Activated CD4-positive, CD25-positive, alpha-beta regulatory T cell (primary cell): ENCODE measurements at regions not wholly inside any gene's neighbourhood (a gene's known extent, or its start where the extent isn't known, plus 50 kb on each side); places are given as distances from the start of the nearest gene placed in this dataset.
"Not testable (repeated sequence)": the region's sequence is repeated elsewhere in the genome, so short reads cannot be mapped to it uniquely, and the experiment has no call there.

Source experiments
- DNase-seq, 4 experiments: peaks; one replicate each; lab custom pipeline; 2025; lab: John Stamatoyannopoulos, UW

DNA sequence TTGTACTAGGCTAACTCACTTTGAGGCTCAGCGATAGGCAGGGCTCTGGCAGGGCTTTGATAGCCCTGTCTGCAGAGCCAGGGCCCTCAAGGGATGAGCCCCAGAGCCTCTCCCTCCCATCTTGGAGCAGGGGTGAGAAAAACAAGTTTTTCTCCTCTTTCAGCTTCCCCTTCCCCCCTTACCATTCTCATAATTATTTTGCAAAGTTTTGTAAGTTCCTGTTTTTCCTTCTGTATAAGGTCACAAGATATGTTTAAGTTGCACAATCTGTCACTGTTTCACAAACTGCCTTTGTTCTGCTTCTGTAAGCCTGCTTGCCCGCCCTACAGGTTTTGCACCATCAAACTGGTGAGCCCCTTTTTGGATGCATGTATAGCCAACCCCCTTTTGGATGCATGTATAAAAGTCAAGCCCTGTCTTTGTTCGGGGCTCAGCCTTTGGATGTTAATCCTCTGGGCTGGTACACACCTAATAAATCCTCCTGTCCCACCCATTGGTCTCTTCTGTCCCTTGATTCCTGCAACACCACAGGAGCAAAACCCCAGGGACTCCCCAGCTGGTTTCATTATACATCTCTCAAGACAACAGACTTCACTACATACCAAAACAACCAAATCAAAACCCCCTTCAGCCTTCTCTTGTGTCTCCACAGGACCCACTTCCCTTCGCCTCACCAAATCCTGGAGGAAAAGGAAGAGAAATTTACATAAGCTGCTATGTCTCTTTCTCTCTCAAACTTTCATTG, 52.5 kb upstream of the RESF1 start:
- no peak for DNase-seq

DNA sequence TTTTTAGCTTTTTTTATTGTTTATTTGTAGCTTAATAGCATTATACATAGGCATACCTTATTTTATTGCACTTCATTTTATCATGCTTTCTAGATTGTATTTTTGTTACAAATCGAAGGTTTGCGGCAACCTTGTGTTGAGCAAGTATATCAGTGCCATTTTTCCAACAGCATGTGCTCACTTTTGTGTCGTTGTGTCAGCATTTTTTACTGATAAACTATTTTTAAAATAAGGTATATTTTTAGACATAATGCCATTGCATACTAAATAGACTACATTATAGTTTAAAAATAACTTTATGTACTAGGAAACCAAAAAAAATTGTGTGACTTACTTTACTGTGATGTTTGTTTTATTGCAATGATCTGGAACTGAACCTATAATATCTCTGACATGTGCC, 56.2 kb upstream of the RESF1 start:
- DNase-seq: no peak

DNA sequence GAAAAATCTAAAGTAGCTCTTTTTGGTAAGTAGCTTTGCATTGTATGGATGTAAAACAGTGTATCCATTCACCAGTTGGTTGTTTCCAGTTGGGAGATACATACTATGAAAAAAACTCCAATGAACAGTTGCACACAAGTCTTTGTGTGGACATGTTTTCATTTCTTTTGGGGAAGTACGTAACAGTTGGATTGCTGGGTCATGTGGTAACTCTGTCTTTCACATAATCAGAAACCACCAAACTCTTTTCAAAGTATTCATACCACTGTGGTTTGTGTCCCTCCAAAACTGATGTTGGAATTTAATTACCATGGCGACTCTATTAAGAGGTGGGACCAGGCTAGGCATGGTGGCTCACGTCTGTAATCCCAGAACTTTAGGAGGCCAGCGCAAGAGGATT, 58.9 kb upstream of the RESF1 start:
- DNase-seq: no peak

DNA sequence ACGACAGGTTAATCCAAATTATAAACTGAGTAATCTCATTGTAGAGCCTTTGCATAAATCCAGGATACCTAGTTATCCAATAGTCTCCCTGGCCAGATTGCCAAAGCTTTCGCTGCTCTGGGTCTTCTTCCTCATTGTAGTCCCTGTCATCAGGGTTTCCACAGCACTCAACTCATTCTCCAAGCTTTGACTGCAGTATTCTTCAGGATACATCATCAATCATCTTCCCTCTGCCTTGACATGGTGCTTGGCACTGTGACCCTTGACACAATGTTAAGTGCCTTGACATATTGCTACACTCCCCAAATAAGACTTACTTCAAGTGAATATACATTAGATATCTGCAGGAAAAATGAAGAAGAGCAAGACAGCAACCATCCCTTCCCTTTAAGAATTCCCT, 60.1 kb upstream of the RESF1 start:
- no peak for DNase-seq

DNA sequence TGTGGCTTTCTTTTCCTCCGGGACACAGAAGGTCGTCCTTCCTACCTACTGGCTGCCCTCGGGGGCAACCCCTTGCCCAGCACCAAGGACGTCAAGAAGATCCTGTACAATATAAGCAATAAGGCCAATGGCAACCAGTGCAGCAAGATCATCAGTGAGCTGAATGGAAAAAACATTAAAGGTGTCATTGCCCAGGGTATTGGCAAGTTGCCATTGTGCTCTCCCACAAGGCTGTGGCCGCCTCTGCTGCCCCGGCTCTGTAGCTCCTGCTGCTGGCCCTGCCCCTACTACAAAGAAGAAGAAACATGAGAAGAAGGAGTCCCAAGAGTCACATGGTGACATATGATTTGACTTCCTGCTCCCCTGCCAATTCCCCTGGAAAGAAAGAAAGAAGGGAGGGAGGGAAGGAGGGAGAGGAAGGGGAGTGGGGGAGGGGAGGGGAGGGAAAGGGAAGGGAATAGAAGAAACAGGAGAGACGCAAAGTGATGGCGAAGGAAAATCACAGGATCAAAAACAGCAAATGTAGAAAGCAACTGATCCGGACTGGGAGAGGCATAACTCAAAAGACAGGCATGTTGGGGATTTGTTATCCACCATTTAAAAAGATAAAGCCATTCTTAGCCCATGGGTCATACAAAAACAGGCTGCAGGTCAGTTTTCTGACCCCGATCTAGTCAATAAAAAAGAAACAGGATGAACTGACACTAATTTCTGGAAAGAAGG, 61.3 kb upstream of the RESF1 start:
- DNase-seq: no peak

DNA sequence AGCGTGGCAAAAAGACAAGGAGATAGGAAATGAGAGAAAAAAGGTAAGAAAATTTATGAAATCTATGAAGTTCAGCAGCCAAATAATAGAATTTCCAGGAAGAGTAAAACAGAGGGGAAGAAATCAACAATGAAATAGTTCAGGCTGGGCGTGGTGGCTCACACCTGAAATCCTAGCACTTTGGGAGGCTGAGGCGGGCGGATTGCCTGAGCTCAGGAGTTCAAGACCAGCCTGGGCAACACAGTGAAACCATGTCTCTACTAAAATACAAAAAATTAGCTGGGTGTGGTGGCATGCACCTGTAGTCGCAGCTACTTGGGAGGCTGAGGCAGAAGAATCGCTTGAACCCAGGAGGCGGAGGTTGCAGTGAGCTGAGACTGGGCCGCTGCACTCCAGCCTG, 62.1 kb upstream of the RESF1 start:
- not testable (repeated sequence) for DNase-seq

DNA sequence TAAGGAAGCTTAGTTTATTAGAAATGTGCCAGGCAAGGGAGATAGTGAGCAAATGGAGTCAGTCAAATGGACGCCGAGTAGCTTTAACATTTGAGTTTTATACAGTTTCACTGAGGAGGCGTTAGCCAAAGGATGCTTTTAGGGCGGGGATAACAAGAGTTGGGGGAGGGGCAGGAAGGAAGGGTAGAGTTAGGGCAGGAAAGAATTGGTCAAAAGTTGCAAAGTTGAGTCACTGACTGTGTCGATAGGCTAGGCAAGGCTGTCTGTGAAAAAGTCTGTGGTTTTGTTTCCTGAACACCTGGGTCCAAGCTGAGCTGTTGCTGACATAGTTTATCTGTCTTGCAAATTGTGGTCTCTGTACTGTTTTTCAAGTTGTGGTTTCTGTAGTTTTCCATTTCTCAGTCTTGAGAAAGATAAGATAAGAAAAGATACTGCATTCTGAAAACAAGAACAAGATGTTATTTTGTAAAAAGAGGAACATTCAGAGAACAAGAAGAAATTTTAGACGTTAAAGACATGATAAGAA, 62.6 kb upstream of the RESF1 start:
- DNase-seq: peak; percentile 51 to 69 (median 66)

DNA sequence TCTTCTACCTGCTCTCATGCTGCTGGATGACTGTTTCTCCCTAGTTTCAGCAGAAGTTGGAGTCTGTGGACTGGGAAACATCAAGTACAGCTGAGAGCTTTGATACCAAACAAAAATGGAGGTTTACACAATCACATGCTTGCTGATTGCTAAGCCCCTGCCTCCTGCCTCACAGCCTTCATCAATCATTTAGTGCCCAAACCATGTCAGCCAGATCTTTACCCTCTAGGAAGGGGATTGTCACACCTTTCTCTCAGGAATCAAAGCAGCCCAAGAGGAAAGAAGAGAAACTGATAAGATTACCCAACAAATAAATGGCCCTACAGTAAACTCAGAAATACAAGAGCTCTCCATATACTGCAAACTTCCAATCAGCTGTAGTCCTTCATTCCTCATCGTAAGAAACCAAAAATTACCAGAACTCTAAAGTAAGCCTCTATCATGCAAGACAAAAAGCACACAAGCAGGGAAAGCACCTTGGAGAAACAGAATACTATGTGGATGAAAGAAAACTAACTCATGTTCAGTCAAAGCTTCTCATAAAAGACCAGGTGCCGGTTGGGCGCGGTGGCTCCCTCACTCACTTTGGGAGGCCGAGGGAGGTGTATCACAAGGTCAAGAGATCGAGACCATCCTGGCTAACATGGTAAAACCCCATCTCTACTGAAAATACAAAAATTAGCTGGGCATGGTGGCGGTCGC, 63.6 kb upstream of the RESF1 start:
- no peak for DNase-seq

DNA sequence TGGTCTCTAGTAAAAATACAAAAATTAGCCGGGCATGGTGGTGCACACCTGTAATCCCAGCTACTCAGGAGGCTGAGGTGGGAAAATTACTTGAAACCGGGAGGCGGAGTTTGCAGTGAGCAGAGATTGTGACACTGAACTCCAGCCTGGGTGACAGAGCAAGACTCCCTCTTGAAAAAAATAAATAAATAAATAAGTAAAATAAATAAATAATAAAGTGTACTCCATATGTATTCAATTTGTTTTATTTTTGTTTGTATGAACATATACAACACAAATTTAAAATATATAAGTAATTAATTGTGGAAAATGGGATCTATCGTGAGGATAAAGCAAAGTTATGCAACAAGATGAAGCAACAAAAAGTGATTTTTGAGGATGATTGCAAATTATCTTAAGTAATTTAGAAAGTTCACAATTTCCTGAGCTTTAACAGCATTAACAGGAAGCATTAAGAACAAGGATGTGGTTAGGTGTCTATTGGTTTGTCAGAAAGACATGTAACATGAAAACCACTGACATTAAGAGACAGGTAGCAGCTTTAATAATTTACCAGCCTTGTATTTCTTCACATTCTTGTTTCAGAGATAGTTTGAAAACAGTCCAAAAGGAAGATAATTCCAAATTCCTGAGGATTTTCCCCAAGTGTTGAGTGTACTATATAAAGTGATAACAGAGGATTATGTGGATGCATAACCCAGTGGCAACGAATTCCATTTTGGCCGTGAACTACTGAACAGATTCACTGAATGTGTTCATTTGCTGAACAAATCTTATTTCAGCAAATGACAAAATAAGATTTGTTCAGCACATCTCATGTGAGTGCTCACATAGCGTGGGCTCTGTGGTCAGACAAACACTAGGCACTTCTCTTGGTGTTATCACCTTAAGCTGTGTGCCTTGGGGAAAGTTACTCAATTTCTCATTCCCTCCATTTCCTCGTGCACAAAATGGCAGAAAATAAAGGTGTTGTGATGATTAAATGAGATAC, 68.6 kb upstream of the RESF1 start:
- DNase-seq: no peak

DNA sequence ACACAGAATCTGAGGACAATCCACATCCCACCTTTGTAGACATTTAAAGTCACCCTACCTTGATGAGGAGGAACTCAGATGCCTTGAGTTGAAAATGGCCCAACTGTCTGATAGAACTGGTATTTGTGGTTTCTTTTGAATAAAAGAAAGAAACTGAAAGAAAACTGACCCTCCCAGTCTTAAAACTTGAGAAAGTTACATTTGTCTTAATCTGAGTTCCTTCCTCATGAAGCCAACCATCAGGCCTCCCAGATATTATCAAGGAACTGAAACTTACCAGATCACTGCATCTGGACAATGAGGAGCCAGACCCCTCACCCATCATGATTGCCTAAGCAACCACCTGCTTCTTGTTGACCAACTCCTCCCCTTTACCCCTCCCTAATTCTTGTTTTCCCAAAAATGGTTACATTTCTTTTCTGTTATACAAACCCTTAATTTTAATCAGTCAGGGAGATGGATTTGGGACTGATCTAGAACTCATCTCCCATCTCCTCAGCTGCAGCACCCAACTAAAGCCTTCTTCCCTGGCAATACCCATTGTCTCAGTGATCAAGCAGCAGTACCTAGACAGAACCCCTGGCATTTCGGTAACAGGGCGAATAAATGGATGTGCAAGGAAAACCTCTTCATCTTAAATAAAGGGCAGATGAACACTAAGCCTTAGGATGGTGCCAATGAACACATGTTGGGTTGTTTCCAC, 72.0 kb upstream of the RESF1 start:
- DNase-seq: no peak

DNA sequence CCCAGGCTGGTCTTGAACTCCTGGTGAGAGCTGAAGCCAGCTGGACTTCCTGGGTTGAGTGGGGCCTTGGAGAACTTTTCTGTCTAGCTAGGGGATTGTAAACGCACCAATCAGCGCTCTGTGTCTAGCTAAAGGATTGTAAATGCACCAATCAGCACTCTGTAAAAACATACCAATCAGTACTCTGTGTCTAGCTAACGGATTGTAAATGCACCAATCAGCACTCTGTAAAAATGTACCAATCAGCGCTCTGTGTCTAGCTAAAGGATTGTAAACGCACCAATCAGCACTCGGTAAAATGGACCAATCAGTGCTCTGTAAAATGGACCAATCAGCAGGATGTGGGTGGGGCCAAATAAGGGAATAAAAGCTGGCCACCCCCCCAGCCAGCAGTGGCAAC, 76.5 kb upstream of the RESF1 start:
- not testable (repeated sequence) for DNase-seq

DNA sequence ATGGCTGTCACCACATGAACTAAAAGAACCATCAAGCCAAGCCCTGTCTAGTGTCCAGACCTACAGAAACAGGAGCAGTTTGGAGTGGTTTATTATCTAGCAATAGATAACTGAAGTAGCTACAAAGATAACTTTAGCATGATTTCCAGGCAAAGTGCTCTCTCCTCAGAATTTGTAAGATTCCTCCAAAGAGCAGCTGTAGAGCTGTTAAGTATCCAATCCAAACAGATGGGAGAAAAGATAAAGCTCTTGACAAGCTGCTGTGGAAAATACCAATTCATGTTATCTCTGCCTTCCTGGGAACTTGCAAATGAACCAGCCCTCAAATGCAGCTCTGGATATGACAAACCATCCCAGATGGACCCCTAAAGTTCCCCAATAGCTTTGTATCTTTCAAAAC, 78.9 kb upstream of the RESF1 start:
- DNase-seq: no peak

DNA sequence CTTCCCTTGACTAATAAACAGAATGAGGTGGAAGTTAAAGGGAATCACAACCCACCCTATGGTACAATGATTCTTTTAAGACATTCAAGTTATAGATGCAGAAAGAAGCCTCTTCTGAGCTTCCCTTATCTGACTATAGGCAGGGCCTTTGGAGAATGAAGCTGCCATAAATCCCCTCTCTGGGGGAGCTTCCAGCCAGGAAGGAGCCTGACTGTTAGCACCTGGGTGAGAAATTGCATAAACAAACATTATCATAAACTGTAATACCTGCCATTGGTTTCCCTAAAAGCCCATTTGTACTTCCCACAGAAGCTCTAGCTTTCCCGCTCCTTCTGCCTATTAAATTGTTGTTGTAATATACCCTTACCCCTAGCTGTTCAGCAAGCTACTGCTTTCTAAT, 81.3 kb upstream of the RESF1 start:
- no peak for DNase-seq

DNA sequence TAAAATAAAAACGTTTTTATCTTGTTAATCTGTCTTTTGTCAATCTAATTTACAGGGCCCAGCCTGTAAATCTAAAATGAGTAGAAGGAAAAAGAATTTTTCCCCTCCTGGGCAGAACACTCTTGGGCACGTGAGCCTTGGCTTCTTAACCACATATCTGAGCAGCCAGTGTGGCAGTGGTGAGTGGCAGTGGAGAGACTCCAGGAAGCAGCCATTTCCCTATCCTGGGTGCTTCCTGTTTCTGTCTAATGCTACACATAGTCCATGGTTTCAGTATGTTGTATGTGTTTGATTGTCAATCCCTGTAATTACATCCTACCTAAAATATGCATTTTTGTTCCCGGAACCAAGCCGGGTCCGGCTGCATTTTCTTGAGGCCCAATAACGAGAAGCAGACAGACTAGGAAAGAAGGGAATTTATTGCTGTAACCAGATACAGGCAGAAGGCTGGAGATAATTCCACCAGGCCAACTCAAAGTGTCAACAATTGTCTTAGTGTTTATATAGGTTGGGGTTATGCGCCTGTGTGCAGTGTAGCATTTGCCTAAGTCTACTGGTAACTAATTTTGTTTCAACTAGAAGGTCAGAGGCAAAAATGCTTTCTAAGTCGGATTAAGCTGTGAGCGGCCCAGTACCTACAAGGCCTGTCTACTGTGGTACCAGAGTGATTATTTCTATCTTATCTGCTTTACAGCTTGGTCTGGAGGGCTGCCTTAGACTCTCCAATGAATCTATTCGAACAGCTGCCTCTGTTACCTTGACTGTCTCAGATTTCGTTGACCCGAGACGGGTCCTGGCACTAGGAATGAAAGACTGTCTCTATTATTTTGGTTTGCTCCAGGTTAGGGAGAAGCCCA, 82.4 kb upstream of the RESF1 start:
- DNase-seq: no peak

DNA sequence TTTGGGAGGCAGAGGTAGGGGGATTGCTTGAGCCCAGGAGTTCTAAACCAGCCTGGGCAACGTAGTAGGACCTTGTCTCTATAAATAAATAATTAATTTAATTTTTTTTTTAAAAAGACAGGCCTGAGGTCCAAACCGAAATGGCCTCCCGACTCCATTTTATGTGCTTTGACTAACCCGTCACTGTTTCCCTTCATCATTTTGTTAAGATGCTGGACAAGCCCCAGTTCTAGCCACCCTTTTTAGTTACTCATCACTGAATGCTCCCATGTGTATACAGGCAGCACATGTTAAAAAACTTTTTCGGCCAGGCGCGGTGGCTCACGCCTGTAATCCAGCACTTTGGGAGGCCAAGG, 83.6 kb upstream of the RESF1 start:
- no peak for DNase-seq

DNA sequence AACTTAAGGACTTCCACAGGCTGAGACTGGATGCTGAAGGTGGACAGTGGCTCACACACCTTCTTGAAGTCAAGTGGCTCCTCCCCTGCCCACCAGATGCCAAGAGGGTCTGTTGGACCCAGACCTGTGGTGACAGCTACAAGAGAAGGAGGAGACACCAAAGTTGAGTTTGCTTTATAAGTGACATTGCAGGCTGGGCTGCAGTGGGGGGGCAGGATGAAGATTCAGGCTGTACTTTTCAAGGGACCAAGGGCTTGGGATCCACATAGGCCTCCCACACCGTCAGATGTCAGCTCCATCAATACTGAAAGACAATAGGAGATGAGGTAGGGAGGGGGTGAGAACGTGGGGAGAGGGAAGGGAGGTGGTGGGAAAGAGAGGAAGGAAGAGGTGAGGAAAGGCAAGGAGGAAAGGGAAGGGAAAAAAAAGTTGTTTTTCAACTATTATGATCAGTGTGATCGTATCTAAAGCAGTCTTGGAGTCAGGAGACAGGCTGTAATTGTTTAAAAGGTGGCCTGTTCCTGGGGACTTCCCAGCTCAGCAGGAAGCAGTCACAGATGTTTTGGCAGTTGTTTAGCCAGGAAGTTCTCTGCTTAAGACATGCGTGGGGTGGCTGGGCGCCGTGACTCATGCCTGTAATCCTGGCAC, 84.1 kb upstream of the RESF1 start:
- peak; percentile 6 to 22 (median 18) for DNase-seq

DNA sequence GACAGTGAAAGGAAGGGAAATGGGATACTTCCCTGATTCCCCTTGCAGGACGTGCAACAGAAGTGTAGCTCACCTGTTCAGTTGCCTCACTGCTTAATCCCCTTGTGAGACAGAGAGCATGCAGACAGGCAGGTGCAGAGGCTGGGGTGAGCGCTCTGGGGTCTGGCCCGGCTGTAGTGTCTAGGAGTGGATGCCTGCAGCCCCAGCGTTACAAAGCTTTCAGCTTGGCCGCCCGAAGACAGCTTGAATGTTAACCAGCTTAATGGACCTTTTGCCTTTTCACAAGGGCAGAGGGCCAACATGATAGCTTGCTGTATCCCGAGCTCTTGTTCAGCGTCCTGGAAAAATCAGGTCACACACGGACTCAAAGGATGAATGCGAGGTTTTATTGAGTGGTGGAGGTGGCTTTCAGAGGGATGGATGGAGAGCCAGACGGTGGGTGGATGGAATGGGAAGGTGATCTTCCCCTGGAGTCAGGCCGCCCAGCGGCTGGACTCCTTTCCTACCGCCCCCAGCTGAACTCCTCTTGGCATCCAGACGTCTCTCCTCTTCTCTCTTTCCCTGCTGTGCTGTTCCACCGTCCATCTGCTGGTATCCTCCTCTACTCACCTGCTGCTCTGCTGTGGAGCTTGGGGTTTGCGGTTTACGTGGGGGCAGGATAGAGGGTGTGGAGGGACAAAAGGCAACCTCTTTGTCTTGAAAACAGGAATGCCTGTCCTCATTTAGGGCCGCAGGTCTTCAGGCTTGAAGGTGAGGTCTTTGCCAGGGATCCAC, 86.2 kb upstream of the RESF1 start:
- no peak for DNase-seq

DNA sequence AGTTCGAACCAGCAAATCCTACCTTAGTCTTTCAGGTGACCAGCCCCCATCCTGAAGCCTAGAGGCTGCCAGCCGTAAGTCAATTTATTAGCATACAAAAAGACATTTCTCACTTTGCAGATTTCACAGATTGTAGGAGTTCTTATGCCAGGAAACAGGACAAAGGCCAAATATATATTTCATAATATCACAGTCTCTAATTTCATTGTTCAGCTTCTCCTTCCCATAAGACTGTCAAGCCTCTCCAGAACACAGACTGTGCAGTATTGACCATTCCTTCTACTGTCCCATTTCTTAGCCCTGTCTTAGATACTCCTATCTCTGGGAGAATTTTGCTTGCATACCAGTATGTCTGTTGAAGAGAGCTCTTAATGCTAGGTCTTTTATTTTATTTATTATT, 89.2 kb upstream of the RESF1 start:
- DNase-seq: no peak

DNA sequence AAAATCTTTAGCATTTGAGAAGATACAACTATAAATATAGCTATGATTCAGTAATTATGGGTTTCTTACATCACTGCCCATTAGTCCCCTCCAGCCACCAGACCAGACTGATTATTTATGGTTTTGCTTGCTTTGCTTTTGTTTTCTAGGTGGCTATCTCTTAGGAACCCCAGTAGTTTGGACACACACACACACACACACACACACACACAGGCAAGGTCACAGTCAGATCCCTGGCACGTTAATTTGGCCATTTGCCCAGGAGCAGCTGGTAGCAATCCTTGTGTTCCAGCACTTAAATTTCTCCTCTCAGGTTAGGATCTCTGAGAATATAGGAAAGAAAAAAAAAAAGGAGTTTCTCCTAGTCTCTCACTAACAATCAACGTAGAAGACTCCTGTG, 90.2 kb upstream of the RESF1 start:
- DNase-seq: no peak
